HUES6 (cell line): ENCODE measurements at regions not wholly inside any gene's neighbourhood (a gene's known extent, or its start where the extent isn't known, plus 50 kb on each side); places are given as distances from the start of the nearest gene placed in this dataset.
"Not testable (repeated sequence)": the region's sequence is repeated elsewhere in the genome, so short reads cannot be mapped to it uniquely, and the experiment has no call there.

Experiments
- H3K27ac ChIP-seq: 2 replicates; pipeline ENCODE4 v1.7.0; 2013; ENCODE audit warnings: low read depth, mild to moderate bottlenecking, low read length, inconsistent platforms
- H3K27me3 ChIP-seq: 2 replicates; pipeline ENCODE4 v1.6.1; 2013; ENCODE audit warnings: low read length; ENCODE audit not compliant: control insufficient read depth, insufficient read depth
- H3K36me3 ChIP-seq: 2 replicates; pipeline ENCODE4 v1.6.1; 2013; ENCODE audit warnings: low read length; ENCODE audit not compliant: control insufficient read depth, insufficient read depth
- H3K4me1 ChIP-seq: 2 replicates; pipeline ENCODE4 v1.6.1; 2013; ENCODE audit warnings: low read length; ENCODE audit not compliant: control insufficient read depth, insufficient read depth
- H3K4me3 ChIP-seq: 2 replicates; pipeline ENCODE4 v1.5.1; 2013; ENCODE audit warnings: low read depth, low read length
- H3K9ac ChIP-seq: one replicate; pipeline ENCODE4 v1.6.1; 2013; ENCODE audit warnings: mild to moderate bottlenecking, low read length
- H3K9me3 ChIP-seq: 2 replicates; pipeline ENCODE4 v1.6.1; 2013; ENCODE audit warnings: low read depth, low read length; ENCODE audit not compliant: control insufficient read depth, insufficient read depth

GRCh38 chr12:18818579-18819268, 80.8 kb downstream of the CAPZA3 start:
- H3K9ac ChIP-seq = no peak overlapping the region
- H3K9me3 ChIP-seq = no peaks in the 10 kb centered on the region
- no peaks in the 10 kb centered on the region for H3K36me3 ChIP-seq
- no peak overlapping the region for H3K27ac ChIP-seq
- no peaks in the 10 kb centered on the region for H3K27me3 ChIP-seq
- H3K4me1 ChIP-seq = no peaks in the 10 kb centered on the region
- no peak overlapping the region for H3K4me3 ChIP-seq

- no peak overlapping the region for H3K27ac ChIP-seq
- no peak overlapping the region for H3K9ac ChIP-seq
- H3K4me1 ChIP-seq = no peaks in the 10 kb centered on the region
- no peaks in the 10 kb centered on the region for H3K9me3 ChIP-seq
- H3K4me3 ChIP-seq = no peak overlapping the region
- no peaks in the 10 kb centered on the region for H3K27me3 ChIP-seq
- no peaks in the 10 kb centered on the region for H3K36me3 ChIP-seq
These were observed 81.6 kb downstream of the CAPZA3 start for GRCh38 chr12:18819484-18819883.

GRCh38 chr12:18823461-18823860, 85.5 kb downstream of the CAPZA3 start:
- Histone ChIP-seq H3K27ac (no peak overlapping the region), H3K9ac (no peak overlapping the region), H3K4me3 (no peak overlapping the region), H3K27me3 (no peaks in the 10 kb centered on the region), H3K9me3 (no peaks in the 10 kb centered on the region; the same call in 1 of the 2 replicates), H3K36me3 (no peaks in the 10 kb centered on the region), H3K4me1 (no peaks in the 10 kb centered on the region)

GRCh38 chr12:18824287-18824686, 86.4 kb downstream of the CAPZA3 start:
- Histone ChIP-seq H3K4me3 (no peak overlapping the region), H3K27ac (no peak overlapping the region), H3K27me3 (no peaks in the 10 kb centered on the region), H3K36me3 (no peaks in the 10 kb centered on the region), H3K4me1 (no peaks in the 10 kb centered on the region), H3K9ac (no peak overlapping the region), H3K9me3 (no peaks in the 10 kb centered on the region; the same call in 1 of the 2 replicates)

- Histone ChIP-seq H3K27me3 (no peaks in the 10 kb centered on the region), H3K27ac (no peak overlapping the region), H3K9ac (no peak overlapping the region), H3K36me3 (no peaks in the 10 kb centered on the region), H3K4me1 (no peaks in the 10 kb centered on the region), H3K4me3 (no peak overlapping the region), H3K9me3 (no peaks in the 10 kb centered on the region; the same call in 1 of the 2 replicates)
These were observed 87.2 kb downstream of the CAPZA3 start for GRCh38 chr12:18825138-18825537.

- Histone ChIP-seq H3K27ac (no peak overlapping the region), H3K9ac (no peak overlapping the region), H3K4me3 (no peak overlapping the region), H3K27me3 (no peaks in the 10 kb centered on the region), H3K4me1 (no peaks in the 10 kb centered on the region), H3K36me3 (no peaks in the 10 kb centered on the region), H3K9me3 (no peaks in the 10 kb centered on the region; the same call in 1 of the 2 replicates)
These were observed 90.0 kb downstream of the CAPZA3 start for GRCh38 chr12:18827913-18828312.

GRCh38 chr12:18828483-18828882, 90.6 kb downstream of the CAPZA3 start:
- Histone ChIP-seq H3K27me3 (no peaks in the 10 kb centered on the region), H3K4me3 (no peak overlapping the region), H3K36me3 (no peaks in the 10 kb centered on the region), H3K9me3 (no peaks in the 10 kb centered on the region; the same call in 1 of the 2 replicates), H3K27ac (no peak overlapping the region), H3K4me1 (no peaks in the 10 kb centered on the region), H3K9ac (no peak overlapping the region)

- no peak overlapping the region for H3K27ac ChIP-seq
- H3K36me3 ChIP-seq = no peaks in the 10 kb centered on the region
- H3K4me1 ChIP-seq = no peaks in the 10 kb centered on the region
- no peaks in the 10 kb centered on the region; the same call in 1 of the 2 replicates for H3K9me3 ChIP-seq
- no peaks in the 10 kb centered on the region for H3K27me3 ChIP-seq
- no peak overlapping the region for H3K9ac ChIP-seq
- H3K4me3 ChIP-seq = no peak overlapping the region
These were observed 91.1 kb downstream of the CAPZA3 start for GRCh38 chr12:18828987-18829386.

- H3K4me3 ChIP-seq, H3K36me3 ChIP-seq, H3K9ac ChIP-seq, H3K9me3 ChIP-seq, H3K27ac ChIP-seq, H3K4me1 ChIP-seq, H3K27me3 ChIP-seq: not testable (repeated sequence)
These were observed 95.0 kb downstream of the CAPZA3 start for GRCh38 chr12:18832932-18833331.

GRCh38 chr12:18837025-18837424, 99.1 kb downstream of the CAPZA3 start:
- Histone ChIP-seq H3K9ac (no peak overlapping the region), H3K36me3 (no peaks in the 10 kb centered on the region), H3K27me3 (no peaks in the 10 kb centered on the region), H3K27ac (no peak overlapping the region), H3K4me3 (no peak overlapping the region), H3K9me3 (no peaks in the 10 kb centered on the region), H3K4me1 (no peaks in the 10 kb centered on the region)

GRCh38 chr12:18837505-18837904, 99.6 kb downstream of the CAPZA3 start:
- Histone ChIP-seq H3K4me1 (no peaks in the 10 kb centered on the region), H3K27ac (no peak overlapping the region), H3K9me3 (no peaks in the 10 kb centered on the region), H3K27me3 (no peaks in the 10 kb centered on the region), H3K36me3 (no peaks in the 10 kb centered on the region), H3K9ac (no peak overlapping the region), H3K4me3 (no peak overlapping the region)
